ELR (cell line): ENCODE measurements at regions not wholly inside any gene's neighbourhood (a gene's known extent, or its start where the extent isn't known, plus 50 kb on each side); places are given as distances from the start of the nearest gene placed in this dataset.

ENCODE experiments used
- DNase-seq: peaks from one replicate; pipeline ENCODE4 v3.0.0-alpha.2; 2015; ENCODE audit warnings: low read depth

DNA sequence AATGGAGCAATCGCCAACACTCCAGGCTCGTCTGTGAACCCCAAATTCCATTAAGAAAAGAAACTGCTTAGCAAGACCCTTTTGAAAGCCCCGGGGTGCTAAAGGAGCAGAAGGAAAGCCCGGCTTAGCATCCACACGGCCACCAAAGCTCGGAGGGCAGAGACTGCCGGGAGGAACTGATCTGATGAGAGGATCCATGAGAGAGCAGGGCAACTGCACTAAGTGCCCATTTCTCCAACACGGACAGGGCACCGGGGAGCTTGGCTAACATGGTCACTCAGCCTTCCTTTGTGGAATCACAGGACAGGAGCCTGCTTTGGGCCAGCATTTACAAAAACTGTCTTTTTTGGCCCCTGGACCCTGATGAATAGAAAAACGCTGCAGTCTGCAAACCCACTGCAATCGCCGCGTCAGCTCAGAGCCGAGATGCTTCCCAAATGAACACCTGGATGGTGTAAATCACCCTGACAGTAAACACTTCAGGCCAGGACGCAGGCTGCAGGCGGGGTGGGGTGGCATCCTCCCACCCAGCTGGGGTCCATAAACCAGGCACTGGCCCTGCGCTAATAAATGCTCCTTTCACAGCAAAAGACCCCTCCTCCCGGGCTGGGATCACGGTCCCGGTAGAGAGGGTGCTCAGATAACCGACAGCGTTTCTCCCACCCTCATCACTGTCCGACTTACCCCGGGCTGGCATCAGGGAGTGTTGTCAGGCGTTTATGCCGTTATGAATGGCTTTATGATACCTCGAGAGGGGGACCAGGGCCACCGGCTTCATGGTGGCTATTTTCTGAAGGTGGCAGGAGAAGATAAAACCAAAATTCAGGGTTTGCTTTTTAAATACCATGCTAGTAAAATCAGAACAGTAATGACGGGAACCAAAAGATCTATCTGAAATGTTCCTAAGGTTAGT is 299.5 kb downstream of the IRF8 start:
- no peak for DNase-seq

DNA sequence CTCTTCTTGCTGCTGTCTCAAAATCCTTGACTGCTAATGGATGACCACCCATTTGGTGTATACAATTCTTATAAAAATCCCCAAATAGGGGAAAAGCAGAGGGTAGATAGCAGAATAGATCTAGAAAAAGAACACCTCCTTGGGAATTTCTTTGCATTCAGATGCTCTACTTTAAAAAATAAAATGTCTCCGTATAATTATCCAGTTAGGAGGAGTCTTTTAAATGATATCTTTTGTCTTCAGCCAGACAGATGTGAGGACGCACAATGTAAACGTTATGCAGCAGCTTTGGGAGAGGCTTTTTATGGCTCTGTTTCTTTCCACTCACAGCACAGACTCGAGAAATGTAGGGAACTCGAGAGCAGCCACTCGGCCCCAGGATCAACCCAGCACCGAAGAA is 300.2 kb downstream of the IRF8 start:
- DNase-seq, result no peak

DNA sequence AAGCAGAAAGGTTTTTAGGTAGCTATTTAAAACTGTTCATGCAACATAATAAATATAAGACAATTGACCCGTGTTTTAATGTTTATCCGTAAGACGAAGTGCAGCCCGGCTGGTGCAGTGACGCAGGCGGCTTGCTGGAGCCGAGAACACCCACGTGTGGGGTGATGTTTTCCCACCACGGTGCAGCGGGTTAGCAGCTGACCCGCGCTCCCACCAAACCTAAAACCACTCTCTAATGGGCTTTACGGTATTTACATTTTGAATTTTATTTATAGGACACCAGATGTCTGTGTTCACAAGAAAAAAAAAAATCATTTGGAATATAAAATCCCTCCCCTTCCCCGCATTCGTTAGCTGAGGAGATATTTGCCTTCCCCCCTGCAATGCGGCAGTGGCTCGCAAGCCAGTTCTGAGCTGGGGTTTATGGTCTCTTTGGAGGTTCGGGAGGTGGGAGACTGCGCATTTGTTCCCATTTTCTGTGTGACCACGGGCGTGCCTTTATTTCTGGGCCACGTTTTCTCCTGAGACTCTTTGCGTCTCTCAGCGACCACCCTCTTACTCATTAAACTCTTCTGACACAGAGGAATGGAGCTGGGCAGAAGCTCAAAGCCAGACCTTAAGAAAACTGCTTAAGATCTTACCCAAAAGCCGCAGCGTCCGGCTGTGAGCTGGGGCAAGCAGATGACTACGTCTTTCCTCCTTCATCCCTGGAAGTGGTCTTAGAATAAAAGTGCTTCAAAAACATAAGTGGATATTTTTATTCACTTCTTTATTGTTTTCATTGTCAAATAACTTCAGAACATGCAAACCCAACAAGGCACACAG is 301.1 kb downstream of the IRF8 start:
- DNase-seq, result no peak

DNA sequence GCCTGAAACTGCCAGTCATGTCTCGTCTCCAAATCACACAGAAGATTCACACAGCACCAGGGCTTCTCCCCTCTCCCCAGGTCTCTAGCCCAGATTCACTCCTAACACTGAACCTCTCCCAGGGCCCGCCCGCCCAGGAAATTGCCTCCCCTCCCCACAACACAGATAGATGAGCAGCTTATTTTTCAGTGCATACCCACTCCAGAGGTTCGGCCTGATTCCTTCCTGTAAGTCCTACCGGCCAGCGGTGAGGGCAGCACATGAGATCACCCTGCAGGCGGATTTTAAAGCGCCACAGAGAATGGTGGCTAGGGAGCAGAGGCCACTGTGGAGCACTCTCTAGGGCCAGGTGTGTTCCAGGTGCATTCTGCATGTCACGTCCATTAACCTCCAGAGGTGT is 301.8 kb downstream of the IRF8 start:
- no peak for DNase-seq

DNA sequence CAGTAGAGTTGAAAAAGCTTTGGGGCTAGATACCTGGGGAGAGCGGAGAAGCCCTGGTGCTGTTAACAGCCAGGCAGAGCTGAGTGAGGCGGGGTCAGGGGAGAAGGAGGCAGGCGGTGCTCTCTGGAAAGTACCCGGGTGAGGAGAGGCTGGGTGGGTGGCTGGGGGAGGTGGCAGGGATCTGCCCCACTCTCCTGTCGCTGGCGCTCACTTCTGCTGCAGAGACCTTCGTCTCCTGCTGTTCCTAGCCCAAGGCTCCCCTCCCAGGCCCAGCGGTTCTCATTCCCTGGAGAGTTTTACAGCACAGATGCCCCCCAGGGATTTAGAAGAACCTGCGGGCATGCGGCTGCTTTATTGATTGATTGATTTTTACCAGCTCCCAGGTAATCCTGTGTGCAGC is 302.8 kb downstream of the IRF8 start:
- no peak for DNase-seq

DNA sequence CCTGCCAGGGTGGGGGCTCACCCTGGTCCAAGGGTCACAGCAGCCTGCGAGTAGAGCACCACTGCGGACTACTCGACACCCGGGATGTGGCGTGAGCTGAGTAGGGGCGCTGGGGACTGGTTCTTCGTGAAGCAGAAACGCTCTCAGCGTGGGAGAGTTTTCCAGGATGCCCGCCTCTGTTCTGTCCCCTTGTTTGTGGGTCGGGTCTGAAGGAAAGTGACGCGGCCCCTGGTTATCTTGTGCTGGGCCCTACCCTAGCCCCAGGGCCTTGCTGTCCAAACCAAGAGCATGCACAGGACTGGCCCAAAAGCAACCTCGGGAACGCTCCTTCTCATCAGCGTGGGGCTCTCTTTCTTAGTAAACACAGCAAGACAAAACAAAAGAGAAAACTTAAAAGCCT is 303.3 kb downstream of the IRF8 start:
- DNase-seq, result no peak

DNA sequence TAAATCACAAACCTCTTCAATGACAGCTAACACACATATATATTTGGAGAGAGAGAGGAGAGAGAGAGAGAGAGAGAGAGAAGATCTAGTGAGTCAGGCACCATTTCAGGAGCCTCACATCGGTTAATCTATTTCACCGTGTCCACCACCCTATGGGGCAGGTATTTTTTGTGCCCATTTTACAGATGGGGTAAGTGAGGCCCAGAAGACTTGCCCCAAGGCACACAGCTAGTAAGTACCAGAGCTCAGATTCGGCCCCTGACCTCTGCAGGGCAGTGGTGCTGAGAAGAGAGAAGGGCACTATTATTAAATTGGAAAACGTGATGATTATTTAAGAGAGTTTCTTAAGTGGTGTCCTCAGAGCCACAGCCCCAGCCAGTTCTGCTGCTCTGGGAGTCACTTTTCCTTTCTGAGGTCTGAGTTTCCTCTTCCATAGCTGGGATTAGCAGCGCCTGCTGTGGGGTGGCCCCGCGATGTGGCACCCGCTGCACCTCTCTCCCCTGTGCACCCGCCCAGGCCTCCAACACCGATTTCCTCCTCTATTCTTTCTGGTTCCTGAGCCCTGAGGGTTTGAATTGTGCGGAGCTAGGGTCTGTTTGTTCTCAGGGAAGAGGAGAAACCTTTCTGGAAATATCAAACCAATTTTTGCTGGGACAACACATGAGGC is 303.9 kb downstream of the IRF8 start:
- no peak for DNase-seq

DNA sequence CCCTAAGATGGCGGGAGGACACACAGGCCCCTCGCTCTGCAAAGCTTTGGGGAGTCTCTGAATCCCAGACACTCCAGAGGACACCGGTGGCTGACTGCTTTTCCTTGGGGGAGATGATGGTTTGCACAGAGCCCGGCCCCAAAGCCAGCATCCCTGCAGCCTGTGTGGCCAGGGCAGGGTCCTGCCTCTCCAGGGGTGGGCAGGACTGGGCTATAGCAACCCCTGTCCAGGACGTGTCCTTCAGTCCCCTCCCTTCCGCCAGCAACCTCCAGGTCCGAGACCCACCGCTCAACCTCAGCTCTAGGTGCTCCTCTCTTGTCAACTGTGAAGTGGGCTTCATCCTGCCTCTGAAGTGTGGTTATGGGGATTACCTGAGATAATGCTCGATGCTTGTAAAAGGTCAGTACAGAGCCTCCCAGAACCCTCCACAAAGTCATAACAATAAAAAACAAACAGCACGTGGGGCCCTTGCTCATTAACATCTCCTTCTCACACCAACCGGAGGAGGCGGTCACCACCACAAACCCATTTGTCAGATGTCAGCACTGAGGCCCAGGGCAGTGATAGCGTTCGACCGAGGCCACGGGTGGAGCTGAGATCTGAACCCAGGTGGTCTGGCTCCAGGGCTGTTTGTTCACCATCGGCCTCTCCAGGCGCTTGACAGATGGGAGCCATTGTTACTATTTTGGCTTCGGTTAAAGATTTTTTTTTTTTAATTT is 304.8 kb downstream of the IRF8 start:
- no peak for DNase-seq

DNA sequence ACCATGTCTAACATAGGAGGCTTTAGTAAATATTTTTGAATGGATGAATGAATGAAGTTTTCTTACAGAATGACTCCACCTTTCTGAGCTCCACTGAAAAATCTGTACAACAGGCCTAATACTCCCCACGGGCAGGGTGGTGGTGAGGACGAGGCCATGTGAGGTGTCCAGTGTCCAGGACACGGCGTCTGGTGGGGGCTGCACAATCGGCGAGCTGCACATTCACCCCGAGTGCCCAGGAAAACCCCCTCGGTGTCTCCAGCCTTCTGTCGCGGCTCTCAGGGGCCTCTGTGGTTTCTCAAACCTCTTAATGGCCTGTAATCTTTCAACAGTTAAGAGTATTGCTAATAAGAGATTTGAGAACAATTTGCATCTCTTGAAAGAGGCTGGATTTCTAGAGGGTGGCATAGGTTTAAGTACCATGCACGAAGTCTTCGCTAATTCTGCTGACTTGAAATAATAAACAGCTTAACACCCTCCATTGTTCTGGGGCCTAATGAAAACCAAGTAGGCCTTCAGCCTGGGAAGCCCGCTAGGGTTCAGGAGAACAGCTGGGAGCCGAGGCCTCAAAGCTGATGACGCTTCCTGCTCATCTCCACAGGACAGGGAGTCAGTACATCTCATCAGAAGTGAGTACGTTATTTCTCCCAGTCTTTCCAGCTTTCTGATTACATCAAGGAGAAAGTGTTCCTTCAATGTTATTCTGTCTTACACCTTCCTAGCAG is 304.6 kb upstream of the FOXF1 start:
- DNase-seq, result no peak

DNA sequence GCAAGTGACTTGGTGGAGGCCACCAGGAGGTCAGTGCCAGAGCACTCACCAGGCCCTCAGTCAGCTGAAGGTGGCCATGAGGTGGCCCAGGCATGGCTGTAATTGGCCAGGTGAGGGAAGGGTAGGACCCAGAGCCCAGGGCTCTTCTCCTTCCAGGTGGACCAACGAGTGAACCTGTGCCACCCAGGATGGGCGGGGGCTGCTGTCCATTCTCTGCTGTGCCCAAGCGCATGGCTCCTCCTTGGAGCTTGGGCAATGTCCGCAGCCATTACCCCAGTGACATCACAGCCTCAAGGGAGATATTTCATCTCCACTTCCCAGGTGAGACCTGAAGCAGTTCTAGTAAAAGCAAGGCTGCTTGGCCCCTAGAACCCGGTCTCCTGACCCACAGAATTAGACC is 303.0 kb upstream of the FOXF1 start:
- no peak for DNase-seq

DNA sequence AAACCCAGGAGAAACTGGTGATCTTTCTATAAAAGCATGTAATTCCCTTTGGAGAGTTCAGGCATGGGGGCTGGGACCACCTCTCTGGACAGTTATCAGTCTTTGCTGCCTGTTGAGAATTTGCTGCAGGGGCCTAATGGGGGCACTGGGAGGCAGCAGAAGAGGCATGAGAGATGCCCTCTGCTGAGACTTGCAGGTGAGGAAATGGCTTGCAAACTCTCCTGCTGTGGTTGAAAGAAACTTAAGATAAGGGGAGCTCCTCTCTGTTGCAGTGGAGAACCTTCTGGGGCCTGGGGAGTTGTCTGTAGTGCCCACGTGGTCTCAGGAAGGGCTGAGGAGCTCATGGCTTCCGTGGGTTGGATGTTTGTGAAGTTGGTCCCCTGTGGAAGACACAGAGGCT is 301.1 kb upstream of the FOXF1 start:
- DNase-seq, result no peak

DNA sequence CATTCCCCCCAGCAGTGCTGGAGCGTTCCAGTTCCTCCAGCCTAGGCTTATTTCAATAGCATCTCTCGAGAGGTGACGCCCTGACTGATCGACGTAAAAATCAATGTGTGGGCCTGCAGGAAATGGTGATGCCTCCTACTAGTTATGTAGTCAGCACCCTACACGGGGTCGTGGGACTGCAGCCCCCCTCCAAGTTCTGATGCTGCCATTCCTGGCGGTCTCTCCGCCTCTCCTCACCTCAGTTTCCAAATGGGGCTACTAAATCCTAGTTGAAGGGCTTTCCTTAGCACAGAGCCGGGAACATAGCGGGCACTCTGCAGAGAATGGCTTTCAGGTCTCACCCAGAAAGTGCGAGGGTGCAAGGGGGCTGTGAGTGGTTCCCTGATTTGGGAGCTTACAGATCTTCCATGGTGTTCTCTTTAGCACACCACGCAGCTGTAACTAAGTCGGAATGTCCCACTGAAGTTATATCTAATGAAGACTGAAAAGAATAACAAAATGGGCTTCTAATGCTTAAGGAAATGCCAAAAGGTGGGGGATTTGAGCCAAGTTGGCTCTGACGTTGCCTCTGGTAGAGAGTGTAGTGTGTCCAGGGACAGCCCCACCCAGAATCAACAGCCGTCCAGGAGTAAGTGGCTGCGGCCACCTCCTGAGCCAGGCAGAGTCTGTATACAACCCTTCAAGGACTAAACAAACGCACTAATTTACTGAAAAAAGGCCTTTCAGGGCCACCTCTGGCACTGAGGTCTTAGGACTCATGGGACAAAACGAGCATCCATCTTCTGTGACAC is 299.7 kb upstream of the FOXF1 start:
- no peak for DNase-seq

DNA sequence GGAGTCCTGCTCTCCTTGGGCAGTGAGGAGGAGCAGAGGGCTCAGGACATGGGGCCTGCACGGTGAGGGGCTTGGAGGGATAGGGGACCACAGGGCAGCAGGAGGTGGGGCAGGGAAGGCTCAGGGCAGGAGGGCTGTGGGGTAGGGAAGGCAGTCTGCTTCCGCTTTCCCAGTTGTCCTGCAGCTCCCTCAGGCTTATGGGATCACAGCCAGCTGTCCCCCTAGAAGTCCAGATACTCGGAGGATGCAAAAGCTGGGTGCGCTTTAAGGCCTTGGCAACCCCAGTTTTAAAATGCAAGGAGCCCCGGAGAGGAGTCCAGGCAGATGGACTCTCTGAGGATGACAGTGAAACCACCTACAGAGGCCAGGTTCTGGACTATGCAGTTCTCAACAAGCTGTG is 299.1 kb upstream of the FOXF1 start:
- no peak for DNase-seq

DNA sequence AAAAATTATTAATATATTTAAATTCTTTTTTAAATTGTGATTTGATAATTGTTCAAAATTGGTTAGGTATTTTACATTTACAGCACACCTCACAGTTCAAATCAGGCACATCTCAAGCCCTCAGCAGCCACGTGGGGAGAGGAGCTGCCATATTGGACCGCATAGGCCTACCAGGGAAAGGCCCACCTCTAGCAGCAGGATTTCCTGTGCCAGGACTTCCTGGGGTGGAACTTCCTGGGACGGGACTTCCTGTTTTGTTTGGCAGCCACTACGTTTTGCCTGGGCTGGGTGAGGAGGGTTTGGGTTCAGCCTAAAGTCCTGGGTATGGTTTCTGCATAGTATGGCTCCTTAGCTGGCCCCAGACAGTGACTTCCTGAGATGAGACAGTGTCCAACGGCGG is 298.5 kb upstream of the FOXF1 start:
- peak; percentile 6 for DNase-seq

DNA sequence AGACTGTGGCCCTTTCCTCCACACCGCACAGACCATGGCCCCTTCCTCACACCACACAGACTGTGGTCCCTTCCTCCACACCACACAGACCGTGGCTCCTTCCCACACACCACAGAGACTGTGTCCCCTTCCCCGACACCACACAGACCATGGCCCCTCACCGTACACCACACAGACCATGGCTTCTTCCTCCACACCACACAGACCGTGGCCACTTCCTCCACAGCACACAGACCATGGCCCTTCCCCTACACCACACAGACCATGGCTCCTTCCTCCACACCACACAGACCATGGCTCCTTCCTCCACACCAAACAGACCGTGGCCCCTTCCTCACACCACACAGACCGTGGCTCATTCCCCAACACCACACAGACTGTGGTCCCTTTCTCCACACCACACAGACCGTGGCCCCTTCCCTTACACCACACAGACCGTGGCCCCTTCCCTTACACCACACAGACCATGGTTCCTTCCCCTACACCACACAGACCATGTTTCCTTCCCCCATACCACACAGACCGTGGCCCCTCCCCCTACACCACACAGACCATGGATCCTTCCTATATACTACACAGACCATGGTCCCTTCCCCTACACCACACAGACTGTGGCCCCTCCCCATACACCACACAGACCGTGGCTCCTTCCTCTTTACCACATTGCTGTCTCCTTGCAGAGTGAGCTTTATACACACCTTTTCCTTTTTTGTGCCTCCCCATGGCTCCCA is 297.5 kb upstream of the FOXF1 start:
- no peak for DNase-seq

DNA sequence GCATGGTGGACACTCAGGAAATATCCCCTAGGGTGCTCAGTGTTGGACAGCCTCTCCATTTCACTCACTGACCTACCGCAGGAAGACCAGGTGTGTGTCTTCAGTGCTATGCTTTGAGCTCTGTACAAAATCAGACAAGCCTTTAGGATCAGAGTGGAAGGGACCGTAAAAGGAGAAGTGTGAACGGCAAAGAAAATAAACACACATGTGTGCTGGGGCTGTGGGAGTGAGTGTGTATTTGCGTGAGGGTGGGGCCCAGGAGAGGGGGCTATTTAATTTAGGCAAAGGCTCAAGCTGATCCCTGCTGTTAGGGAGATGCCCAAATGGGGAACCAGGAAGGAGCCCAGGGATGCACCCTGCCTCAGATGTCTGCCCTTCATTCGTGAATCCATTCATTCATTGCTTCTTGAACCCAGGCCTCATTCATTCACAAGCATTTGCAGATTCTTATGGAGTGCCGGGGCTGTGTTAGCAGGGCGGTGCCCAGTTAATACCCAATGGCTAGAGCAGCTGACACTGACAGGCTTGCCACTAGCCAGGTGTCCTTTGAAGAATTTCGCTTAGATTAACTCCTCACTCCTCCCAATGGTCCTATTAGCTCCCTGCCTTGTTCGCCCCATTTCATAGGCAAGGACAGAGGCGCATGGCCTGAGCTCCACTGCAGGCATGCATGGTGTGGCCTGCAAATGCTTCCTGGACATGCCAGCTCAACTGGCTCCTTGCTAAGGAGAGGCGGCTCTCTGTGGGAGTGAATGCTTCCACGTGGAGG is 296.7 kb upstream of the FOXF1 start:
- no peak for DNase-seq

DNA sequence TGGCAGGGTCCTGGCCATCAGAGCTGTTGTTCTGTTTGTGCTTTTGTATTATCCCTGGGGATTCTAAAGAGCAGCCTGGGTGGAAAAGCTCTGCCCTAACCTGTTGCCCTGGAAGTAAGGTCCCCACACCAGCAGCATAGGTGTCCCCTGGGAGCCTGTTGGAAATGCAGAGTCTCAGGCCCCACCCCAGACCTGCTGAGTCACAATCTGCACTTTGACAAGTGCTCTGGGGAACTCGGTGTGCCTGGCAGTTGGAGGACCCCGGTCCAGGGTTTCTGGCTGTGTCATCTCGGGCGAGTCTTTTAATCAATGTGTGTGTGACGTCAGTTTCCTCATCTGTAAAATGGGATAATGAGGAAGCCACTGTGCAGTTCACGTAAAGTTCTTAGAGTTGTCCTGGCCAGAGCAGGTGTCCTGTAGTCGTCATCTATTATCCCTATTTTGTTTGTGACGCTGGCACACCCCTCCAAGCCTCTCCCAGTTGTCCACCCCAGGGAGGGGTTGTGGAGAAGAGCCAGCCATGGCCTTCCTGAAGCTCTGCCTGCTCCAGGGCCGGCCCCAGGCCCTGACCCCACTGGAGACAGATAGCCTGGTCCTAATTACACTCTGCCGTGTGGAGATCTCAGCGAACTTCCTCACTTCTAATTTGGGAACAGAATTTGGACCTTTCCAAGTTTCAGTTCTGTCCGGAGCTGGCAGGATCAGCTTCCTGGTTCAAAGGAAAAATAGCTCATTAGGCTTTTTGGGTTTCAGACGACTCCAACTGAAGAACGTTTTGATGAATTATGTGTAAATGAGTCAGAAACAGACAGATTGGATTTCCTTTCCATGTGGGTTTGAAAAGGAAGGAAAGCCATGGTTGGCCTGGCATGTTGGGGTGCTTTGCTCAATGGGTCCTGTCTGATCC is 295.7 kb upstream of the FOXF1 start:
- DNase-seq, result no peak
